ENCODE measurements at regions not wholly inside any gene's neighbourhood (a gene's known extent, or its start where the extent isn't known, plus 50 kb on each side); places are given as distances from the start of the nearest gene placed in this dataset.
A peak's percentile ranks its signal among the peaks of the same experiment; 100 is the strongest.
"Not testable (repeated sequence)": the region's sequence is repeated elsewhere in the genome, so short reads cannot be mapped to it uniquely, and the experiment has no call there.

DNA sequence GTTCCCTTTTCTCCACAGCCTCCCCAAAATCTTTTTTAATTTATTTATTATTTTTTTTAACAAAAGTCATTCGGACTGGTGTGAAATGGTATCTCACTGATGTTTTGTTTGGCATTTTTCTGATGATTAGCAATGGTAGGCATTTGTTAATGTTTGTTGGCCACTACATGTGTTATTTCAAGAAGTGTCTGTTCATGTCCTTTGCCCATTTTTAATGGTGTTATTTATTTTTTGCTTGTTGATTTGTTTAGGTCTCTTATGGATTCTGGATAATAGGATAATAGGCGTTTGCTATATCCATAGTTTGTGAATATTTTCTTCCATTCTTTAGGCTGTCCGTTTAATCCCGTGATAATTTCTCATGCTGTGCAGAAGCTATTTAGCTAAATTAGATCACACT, 596.5 kb upstream of the DEFB115 start:
- not testable (repeated sequence) for DNase-seq (ENCODE audit: low read depth in 2 of 2)

DNA sequence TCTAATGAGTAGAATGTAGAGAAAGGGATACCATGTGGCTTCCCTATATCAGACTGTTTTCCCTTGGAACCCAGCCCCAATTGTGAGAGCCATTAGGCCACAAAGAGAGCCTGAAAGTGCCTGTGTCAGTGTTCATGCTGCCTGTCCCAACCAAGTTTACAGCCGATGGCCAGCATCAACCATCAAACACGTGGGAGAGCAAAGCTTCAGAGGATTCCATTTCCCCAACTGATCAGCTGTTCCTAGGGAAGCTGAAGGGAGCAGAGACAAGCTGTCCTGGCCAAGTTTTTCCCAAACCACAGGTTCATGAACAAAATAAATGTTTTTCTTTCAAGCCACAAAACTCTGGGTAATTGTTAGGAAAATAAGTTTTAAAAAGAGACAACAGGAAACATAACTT, 589.0 kb upstream of the DEFB115 start:
- DNase-seq (ENCODE audit: low read depth in 2 of 2) = not testable (repeated sequence)

DNA sequence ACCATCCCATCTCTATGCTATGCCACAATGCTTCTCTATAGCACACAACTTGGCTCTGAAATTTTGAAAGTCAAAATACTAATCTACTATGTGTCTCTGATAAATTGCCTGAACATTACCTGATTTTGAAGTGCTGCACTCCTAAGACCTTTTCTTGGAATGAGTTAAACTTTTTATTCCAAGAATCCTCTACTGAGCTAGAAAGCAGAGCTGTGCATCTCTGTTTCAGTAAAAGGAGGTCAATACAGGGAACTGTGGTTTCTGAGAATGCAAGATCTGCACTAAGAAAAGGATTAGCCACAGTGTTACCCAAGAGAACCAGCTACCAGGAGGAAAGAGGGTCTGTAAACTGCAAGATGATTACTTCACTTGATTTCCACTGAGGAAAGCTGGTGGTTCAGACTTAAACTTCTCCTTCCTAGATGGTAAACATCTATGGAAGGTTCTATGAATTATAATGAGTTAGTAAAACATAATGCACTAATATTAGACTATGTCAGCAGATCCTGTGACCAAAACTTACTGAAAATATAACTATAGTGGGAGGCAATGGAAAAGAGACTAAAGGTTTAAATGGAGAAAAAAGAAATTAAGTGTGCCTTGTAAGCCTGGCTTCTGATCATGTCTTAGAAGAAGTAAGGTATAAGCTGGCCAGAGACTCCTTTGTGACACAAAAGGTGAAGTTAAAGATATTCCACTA, 588.0 kb upstream of the DEFB115 start:
- DNase-seq (ENCODE audit: low read depth in 2 of 2) = not testable (repeated sequence)

GRCh38 chr20:30671120-30671519, 586.3 kb upstream of the DEFB115 start:
- not testable (repeated sequence) for DNase-seq (ENCODE audit: low read depth in 2 of 2)

DNA sequence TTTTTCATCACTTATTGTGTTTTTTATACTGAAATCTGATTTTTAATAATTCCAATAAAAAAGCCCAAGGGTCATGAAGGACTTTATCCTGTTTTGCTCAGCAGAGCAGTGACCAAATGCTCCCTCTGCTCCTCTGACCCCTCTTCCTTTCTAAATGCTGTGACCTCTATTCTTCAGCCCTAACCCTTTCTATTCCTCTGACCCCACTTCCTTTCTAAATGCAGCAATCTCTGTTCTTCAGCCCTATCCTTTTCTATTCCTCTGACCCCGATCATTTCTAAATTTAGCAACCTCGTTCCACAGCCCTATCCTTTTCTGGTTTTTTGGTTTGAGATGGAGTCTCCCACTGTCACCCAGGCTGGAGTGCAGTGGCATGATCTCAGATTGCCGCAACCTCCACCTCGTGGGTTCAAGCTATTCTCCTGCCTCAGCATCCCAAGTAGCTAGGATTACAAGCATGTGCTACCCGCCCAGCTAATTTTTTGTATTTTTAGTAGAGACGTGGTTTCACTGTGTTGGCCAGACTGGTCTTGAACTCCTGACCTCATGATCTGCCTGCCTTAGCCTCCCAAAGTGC, 581.4 kb upstream of the DEFB115 start:
- not testable (repeated sequence) for DNase-seq (ENCODE audit: low read depth in 2 of 2)

- not testable (repeated sequence) for DNase-seq (ENCODE audit: low read depth in 2 of 2)
These were observed 575.2 kb upstream of the DEFB115 start for GRCh38 chr20:30682236-30682635.

DNA sequence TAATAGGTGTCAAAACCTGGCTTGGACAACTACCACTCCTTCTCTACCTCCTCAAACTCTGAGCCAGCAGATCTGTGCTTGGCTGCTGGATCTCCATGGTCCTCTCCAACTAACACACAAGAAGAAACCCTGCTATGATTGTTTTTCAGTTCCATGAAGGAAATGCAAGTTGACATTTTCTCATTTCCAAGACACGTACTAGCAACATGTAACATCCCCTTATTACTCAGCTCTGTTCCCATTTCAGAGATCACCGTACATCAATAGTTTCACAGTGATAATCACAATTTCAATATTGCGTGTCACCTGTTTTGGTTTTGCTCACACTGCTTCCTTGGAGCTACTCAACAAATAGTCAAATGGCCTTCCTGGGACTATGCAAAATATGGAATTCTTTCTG, 544.6 kb upstream of the DEFB115 start:
- not testable (repeated sequence) for DNase-seq (ENCODE audit: low read depth in 2 of 2)

DNA sequence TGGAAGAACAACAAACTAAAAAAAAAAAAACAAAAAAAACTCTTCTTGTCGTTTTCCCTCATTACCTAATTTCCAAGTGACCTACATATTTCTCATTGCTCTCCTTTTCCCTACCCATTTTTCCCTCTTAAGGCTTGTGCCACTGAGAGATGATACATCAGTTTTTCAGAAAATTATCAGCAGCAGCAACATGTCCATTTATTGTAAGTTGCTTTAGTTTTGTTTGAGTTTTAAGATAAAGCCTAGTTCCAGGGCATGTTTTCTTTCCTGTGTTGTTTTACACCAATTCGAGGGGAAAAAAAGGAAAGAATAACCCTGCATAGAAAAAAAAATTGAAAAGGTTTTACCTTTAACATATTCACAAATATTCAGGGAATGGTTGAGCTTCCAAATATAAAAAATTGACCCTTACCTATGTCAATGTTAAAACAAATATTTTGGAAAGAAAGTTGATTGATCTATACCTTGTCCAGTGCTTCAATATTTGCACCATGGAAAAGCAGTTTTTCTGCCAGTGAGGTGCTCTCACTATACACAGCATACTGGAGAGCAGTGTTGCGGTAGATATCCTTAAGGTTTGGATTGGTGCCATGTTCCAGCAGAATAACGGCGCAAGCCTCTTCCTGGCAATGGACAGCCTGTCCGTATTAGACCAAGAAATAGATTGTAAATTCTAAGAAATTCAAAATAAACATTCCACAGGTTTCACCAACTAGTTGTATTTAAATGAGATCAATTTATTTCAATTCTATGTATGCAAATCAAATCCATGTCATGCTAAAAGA, 537.9 kb upstream of the DEFB115 start:
- DNase-seq (ENCODE audit: low read depth in 2 of 2) = not testable (repeated sequence)

DNA sequence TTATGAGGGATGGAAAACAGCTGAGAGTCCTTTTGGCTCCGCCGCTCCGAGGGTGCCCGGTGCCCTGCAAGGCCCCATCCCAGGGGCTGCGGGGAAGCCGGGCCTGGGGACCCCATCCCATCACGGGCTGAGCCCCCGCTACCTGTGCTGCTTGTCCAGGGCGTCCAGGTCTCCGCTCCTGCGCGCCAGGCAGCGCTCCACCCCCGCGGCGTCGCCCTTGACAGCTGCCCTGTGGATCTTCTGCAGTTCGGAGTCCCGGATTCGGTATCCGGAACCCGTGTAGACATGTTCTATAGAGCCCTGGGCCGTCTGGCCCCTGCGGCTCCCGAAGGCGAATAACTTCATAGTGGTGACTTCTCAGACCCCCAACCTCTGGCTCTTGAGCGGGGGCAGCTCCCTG, 534.0 kb upstream of the DEFB115 start:
- not testable (repeated sequence) for DNase-seq (ENCODE audit: low read depth in 2 of 2)

DNA sequence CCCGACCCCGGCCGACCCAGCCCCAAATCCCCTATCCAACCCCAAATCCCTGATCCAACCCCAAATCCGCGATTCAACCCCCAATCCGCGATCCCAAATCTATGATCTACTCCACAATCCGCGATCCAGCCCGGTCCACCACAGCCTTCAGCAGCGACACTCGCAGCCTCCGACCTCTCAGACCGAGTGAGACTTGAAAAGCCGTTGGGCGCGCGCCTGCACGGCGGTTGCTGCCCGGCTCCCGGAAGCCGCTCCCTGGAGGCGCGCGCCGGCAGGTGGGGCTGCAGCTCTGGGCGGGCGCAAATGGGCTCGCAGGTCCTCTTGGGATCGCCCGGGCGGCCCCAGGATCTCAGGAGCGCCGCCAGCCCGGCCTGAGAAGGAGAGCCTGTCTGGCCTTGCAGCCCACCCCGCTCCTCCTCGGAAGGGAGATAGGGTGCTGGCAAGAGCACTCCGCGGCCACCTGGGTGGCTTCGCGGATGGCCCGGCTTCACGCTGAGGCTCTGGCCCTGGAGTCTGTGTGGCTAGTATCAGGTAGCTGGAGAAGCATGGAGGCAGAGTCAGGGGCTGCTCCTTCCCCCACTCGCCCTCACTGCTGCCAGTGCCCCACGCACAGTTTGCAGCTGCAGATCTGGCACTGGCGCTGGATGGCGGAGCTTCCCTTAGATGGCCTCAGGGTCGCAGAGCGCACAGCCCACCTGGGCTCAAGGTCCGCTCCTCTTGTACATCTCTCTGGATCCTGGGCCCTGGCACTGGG, 533.4 kb upstream of the DEFB115 start:
- peak in 1 of 2 donors; percentile 18 for DNase-seq (ENCODE audit: low read depth in 2 of 2)

- not testable (repeated sequence) for DNase-seq (ENCODE audit: low read depth in 2 of 2)
These were observed 532.8 kb upstream of the DEFB115 start for GRCh38 chr20:30724688-30725074.

DNA sequence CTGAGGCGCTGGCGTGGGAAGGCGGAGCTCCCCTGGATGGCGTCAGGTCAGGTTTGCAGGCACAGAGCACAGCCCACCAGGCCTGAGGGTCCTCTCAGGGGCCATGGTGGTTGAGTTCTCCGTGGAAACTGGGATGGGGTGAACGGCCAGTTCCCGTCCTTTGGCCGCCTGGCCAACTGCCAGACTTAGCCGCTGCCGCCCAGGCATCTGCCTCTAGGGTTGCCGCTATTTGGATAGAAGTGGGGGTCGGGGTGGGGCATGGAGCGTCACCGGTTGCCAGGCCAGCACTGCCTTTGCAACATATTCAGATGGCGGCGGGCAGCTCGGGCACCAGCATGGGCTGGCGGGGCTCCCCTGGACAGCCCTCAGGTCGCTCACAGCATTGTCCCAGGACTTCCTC, 532.3 kb upstream of the DEFB115 start:
- not testable (repeated sequence) for DNase-seq (ENCODE audit: low read depth in 2 of 2)

DNA sequence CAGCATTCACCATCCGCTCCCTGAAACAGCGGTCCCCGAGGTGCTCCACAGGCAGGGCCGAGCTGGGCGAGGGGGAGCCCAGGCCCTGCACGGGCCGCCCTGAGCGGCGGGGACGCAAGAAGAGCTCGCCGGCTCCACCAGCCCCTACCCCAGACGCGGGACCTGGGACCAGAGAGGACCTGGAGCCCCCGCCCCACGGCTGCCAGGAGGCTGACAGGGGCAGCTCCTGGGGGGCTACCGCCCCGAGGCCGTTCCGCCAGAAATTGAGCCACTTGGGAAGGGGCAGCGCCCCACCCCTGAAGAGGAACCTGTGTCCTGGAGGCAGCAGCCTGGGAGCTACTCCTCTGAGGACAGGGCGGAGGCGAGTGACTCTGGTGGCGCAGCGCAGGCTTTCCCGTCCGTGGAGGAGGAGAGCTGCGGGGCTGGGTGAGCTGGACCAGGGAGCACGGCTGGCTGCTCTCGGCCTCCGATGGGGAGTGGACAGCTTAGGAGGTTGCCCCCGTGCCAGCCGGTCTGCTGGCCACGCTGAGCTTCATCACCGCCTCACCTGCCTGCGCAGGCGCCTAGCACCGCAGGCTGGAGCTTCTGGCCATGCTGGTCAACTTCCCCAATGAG, 529.1 kb upstream of the DEFB115 start:
- not testable (repeated sequence) for DNase-seq (ENCODE audit: low read depth in 2 of 2)
